DMS153 treated with DMSO at 0.1 percent for 48 hours (cell line): ENCODE measurements at regions not wholly inside any gene's neighbourhood (a gene's known extent, or its start where the extent isn't known, plus 50 kb on each side); places are given as distances from the start of the nearest gene placed in this dataset.
"Not testable (repeated sequence)": the region's sequence is repeated elsewhere in the genome, so short reads cannot be mapped to it uniquely, and the experiment has no call there.

Experiments used
- DNase-seq: peaks from one replicate; lab custom pipeline; 2025; ENCODE audit not compliant: unreplicated experiment; lab: John Stamatoyannopoulos, UW

GRCh38 chrX:131826572-131826971, 196.5 kb upstream of the STK26 start:
- DNase-seq: no peak

GRCh38 chrX:131827935-131828334, 195.2 kb upstream of the STK26 start:
- peak; percentile 29 for DNase-seq

DNA sequence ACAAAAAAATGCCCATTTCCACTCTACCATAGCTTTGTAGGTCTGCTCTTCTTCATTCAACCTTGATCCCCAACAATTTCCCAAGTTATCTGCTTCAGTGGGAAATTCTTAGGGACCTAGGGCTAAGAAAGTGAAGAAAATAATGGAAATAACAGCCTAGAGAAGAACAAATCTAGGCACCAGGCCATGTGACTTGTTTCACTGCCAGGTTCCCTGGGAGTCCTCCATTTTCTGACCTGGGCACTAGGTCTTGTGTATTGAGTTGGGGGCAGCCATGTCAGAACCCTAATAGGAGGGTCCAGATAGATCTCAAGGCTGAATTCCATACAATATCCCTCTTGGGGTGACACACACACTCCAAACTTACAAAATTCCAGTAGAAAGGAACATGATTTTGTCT, 194.6 kb upstream of the STK26 start:
- DNase-seq: no peak

DNA sequence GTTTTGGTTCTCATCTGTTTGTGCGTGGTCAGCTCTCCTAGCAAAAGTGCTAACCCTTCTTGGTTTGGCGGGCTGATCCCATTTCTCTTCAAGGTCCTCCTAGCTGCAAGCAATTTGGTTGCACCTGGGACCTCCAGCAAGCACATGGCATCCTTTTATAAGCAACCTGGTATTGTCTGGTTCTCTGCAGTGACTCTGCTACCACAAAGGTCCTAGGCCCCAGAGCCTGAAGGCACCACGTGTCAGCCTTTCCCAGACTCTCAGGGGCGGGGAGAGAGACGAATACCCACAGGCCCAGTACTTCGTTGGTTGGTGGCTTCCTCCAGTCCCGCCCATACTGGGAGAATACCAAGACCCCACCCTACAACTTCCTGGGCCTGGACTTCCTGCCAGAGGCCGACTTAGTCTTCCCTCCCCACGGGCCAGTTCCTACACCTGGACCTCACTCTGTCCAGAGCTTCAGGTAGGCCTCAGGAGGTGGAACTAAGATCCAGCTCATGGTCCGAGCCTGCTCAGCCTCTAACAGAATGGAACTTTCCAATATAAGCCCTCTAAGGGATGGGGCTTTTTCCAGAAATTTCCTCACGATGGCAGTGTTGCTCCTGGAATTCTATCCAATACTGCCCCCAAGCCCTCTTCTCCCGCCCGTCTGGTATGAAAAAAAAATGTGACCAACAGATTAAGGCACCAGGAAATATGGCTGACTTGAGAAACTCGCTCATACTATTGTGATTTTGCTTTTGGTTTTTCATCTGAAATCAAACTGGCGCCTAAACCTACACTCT, 192.5 kb upstream of the STK26 start:
- peak; percentile 94 for DNase-seq

GRCh38 chrX:131831185-131831520, 191.9 kb upstream of the STK26 start:
- DNase-seq: no peak

GRCh38 chrX:131836161-131836560, 186.9 kb upstream of the STK26 start:
- DNase-seq: no peak

- no peak for DNase-seq
Observed at GRCh38 chrX:131837325-131837724, 185.8 kb upstream of the STK26 start.

- no peak for DNase-seq
Observed at GRCh38 chrX:131840799-131841495, 182.2 kb upstream of the STK26 start.

DNA sequence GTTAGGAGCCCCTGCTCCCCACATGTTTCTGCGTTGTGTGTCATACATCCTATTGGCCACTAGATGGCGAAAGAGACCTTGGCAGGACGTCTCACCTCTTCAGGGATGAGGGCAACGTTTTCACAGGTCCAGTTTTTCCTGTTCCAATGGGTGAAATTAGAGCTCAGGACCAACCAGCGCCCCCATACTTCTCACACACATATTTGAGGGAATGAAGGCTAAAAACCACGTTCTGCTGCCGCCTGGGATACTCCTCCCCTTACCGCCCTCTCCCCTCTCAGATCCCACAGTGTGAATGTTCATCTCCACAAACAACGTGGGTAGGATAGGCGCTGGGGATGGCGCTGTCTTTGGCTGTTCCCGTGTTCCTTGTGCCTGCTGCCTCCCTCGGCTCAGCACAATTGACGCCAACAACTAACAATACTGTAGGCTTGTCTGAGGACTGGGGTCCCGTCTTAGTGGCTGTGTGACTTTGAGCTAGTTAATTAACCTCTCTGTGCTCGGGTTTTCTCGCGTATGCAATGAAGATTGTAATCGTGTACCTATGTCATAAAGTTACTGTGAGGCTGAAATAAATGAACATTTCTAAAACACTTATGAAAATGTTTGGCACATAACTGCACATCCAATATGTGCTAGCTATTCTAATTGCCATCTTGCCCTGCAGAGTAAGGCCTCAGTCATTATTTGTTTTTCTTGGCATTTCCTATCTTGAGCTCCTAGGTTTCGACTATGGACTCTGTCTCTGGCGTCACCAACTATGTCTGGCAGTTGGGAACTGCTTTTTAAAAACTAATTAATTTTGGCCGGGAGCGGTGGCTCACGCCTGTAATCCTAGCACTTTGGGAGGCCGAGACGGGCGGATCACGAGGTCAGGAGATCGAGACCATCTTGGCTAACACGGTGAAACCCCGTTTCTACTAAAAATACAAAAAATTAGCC, 181.3 kb upstream of the STK26 start:
- DNase-seq: peak; percentile 61

GRCh38 chrX:131843987-131844386, 179.1 kb upstream of the STK26 start:
- no peak for DNase-seq

- DNase-seq: no peak
Observed at GRCh38 chrX:131845201-131845600, 177.9 kb upstream of the STK26 start.

- DNase-seq: no peak
Observed at GRCh38 chrX:131845771-131846170, 177.3 kb upstream of the STK26 start.

GRCh38 chrX:131850964-131851363, 172.1 kb upstream of the STK26 start:
- DNase-seq: not testable (repeated sequence)

- DNase-seq: no peak
Observed at GRCh38 chrX:131853440-131853839, 169.7 kb upstream of the STK26 start.

DNA sequence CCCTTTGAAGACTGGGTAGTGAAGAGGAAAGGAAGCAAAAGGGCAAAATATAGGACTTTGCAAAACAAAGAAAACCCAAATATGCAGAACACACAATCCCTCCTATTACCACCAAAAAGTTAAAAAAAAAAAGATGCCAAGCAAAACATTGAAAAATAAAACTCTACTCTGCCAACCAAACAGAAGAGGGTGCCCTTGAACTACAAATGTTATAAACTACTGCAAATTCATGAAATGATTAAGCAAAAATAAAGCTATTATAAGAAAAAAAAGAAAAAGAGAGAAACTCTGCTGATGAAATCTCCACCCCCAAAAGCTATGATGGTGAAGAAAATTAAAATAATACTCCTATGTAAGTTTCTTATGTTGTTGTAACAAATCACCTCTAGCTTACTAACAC, 168.5 kb upstream of the STK26 start:
- no peak for DNase-seq

DNA sequence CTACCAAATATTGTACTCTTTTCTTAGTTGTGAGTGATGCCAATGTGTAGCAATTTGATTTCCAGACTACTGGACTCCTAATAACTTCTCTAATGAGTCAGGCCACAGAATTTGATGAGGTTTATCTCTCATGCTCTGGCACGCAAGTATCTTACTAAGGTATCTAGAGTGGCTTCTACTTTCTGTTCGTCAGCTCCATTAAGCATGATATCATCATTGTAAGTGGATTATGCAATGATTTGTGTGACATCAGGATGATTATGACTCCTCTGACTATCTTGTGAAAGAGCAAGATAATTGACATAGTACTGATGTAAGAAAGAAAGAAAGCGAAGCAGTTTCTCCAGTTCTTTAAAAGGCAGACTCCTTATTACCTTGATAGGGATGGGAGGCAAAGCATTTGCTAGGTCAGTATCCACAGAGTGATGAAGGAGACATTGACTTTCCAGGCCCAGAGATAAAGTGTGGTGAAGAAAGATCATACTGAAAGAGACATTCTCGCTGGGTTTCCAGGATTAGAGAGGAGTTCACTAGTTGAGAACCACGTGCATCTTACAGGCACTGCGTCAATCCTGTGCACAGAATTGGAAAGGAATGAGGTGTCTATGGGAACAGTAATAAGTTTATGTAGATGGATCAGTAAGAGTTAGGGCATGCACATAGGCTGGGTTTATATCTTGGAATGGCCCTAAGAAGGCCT, 161.9 kb upstream of the STK26 start:
- DNase-seq: no peak

GRCh38 chrX:131862321-131862720, 160.8 kb upstream of the STK26 start:
- DNase-seq: no peak

- DNase-seq: no peak
Observed at GRCh38 chrX:131869182-131869581, 153.9 kb upstream of the STK26 start.

GRCh38 chrX:131874300-131874699, 148.8 kb upstream of the STK26 start:
- no peak for DNase-seq

- not testable (repeated sequence) for DNase-seq
Observed at GRCh38 chrX:131875827-131876226, 147.3 kb upstream of the STK26 start.

DNA sequence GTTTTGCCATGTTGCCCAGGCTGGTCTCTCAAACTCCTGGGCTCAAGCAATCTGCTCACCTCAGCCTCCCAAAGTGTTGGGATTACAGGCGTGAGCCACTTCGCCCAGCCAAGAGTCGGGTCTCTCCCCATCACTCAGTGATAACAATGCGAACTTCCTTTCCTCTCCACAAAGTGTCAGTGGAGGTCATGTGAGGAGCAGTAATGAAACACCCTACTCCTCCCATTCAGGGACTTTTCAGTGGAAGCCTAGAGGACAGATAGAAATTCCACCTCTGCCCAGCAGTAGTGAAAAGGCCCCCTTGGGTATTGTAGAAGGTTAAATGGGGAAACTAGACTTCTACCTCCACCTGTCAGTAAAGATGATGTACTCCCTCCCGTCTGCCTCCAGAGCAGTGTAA, 141.9 kb upstream of the STK26 start:
- no peak for DNase-seq
